Fibroblast of the aortic adventitia (primary cell): ENCODE measurements at regions not wholly inside any gene's neighbourhood (a gene's known extent, or its start where the extent isn't known, plus 50 kb on each side); places are given as distances from the start of the nearest gene placed in this dataset.

Experiments used
- DNase-seq: peaks from one replicate; pipeline ENCODE4 v3.0.0-alpha.2; 2010; ENCODE audit warnings: low read depth
- H3K4me3 ChIP-seq: 2 replicates; pipeline ENCODE4 v1.5.1; 2011; ENCODE audit warnings: low read depth, mild to moderate bottlenecking, control low read depth, low read length, moderate library complexity
- TF ChIP-seq, protein P1 (sequence below): IDR thresholded peaks from 2 replicates; pipeline ENCODE4 v1.5.1; 2011; ENCODE audit warnings: mild to moderate bottlenecking, low read length, control low read depth, inconsistent platforms; ENCODE audit not compliant: insufficient read depth

- peak; percentile 89 for DNase-seq
- TF ChIP-seq, protein P1, sequence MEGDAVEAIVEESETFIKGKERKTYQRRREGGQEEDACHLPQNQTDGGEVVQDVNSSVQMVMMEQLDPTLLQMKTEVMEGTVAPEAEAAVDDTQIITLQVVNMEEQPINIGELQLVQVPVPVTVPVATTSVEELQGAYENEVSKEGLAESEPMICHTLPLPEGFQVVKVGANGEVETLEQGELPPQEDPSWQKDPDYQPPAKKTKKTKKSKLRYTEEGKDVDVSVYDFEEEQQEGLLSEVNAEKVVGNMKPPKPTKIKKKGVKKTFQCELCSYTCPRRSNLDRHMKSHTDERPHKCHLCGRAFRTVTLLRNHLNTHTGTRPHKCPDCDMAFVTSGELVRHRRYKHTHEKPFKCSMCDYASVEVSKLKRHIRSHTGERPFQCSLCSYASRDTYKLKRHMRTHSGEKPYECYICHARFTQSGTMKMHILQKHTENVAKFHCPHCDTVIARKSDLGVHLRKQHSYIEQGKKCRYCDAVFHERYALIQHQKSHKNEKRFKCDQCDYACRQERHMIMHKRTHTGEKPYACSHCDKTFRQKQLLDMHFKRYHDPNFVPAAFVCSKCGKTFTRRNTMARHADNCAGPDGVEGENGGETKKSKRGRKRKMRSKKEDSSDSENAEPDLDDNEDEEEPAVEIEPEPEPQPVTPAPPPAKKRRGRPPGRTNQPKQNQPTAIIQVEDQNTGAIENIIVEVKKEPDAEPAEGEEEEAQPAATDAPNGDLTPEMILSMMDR, result no peak
- H3K4me3 ChIP-seq, result no peak overlapping the region
These were observed 725.5 kb upstream of the CHRM3 start for GRCh38 chr1:238660849-238661248.

GRCh38 chr1:238658763-238659162 lies 727.6 kb upstream of the CHRM3 start:
- peak; percentile 87 for DNase-seq
- TF ChIP-seq, protein P1, result no peak

DNA sequence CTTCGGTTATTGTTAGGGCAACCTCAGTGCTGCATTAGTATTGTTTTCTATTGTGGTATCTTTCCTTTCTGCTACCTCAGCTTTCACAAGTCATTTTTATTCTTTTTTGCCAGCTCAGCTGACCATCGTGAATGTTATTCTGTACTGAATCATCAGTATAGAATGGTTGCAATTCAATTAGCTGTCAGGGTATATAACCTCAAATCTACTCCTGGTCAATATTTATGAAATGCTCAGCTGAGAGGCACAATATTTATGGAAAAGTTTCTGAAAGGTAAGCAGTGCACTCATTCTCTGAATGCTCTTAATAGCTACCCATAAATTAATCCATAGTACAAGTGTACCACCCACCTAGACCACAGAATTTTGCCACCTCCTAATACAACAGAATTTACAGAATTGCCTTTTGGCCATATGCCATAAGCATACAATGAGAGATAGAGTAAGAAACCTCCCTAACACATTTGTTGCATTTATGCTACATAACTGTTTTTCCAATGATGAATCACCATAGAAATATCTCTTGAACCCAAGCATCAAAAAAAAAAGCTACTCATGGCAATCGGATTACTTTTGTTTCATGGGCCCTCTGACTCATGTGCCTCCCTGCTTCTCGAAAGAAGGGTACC lies 732.6 kb upstream of the CHRM3 start:
- H3K4me3 ChIP-seq, result no peak overlapping the region
- peak; percentile 70 for DNase-seq
- TF ChIP-seq, protein P1, result no peak

More at GRCh38 chr1:238658763-238659162, 727.6 kb upstream of the CHRM3 start:
- H3K4me3 ChIP-seq, result no peak overlapping the region

DNA sequence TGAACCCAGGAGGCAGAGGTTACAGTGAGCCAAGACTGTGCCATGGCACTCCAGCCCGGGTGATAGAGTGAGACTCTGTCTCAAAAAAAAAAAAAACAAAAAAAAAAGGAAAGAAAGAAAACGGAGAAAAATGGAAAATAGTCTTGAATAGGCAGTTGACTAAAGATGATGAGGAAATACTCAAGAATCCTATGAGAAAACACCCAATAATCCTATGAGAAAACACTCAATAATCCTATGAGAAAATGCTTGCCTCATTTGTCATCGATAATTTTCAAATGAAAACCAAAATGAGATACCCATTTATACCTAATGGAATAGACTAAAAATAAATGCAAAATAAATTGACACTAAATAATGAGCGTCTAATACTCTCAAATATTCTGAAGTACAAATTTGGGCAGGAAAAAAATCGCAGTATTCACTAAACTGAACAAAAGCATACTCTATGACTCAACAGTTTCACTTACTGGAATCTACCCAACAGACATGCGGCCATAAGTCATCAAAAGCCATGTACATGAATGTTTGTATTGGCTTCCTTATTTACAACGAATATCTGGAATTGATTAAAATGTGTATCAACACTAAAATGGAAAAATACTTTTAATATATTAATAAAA lies 733.9 kb upstream of the CHRM3 start:
- TF ChIP-seq, protein P1, result no peak
- peak; percentile 92 for DNase-seq
- H3K4me3 ChIP-seq, result no peak overlapping the region

DNA sequence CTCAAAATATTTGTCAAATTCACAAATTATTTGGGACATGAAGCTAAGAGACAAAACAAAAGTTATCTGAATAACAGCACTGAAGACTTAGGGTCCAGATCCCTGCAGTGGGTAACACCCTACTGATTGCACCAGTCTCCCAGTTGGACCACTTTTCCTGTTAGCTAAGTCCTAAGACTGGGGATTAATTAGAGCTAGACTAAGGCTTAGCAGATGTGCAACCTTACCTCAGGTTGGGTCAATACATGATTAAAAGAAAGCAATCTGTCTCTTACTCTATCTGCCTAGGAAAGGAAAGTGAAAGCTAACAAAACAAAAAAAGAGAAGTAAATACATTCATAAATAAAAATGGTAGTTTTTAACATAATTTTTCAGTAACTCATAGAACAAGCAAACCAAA lies 737.2 kb upstream of the CHRM3 start:
- H3K4me3 ChIP-seq, result no peak overlapping the region
- TF ChIP-seq, protein P1, result no peak
- no peak for DNase-seq

DNA sequence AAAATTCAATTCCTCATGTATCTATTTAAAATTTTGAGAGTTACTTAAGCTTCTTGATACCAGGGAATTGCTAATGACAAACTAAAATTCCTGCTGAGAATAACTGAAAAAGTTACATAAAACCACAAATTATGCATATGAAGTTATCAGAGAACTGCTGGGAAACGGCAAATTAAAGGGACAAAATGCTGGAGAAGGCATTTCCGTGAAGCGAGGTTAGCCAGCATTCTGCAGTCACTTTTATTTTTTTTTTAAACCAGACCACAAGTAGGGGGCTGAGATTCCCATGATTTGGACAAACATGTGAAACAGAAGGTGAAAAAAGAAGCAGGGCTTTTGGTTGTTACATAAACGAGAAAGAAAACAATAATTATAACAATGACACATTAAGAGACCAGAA lies 737.6 kb upstream of the CHRM3 start:
- TF ChIP-seq, protein P1, result no peak
- H3K4me3 ChIP-seq, result no peak overlapping the region
- DNase-seq, result no peak

DNA sequence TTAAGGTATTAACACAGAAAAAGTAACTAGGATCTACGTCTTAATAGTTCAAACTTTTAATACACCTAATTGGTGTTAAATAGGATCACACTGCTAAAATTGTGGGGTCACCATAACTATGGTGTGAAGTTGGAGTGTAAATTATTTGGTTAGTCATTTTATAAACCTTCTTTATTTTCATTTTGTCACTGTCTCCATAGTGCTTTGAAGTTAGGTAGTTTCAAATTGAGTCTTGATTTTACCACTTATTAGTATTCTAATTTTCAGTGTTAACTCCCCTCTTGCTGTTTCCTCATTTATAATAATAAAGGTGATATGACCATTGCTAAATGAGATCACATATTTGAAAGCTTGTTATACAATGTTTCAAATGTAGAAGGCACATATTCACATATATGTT lies 738.1 kb upstream of the CHRM3 start:
- H3K4me3 ChIP-seq, result no peak overlapping the region
- no peak for DNase-seq
- TF ChIP-seq, protein P1, result no peak
